HG03097 (cell line): ENCODE measurements at regions not wholly inside any gene's neighbourhood (a gene's known extent, or its start where the extent isn't known, plus 50 kb on each side); places are given as distances from the start of the nearest gene placed in this dataset.

Experiments
- ATAC-seq: cut with Tn5 transposase; IDR thresholded peaks from one replicate; pipeline ENCODE4 v1.9.1; 2021; ENCODE audit not compliant: unreplicated experiment, low FRiP score

- no peak for ATAC-seq
Measured at GRCh38 chr6:124877468-124877867, 84.8 kb upstream of the RNF217 start.

- ATAC-seq = no peak
Measured at GRCh38 chr6:124879110-124879991, 82.9 kb upstream of the RNF217 start.

GRCh38 chr6:124879992-124880355 lies 82.3 kb upstream of the RNF217 start:
- no peak for ATAC-seq

- ATAC-seq = no peak
Measured at GRCh38 chr6:124881898-124882578, 80.2 kb upstream of the RNF217 start.

GRCh38 chr6:124882579-124883393 lies 79.5 kb upstream of the RNF217 start:
- no peak for ATAC-seq

GRCh38 chr6:124885171-124885570 lies 77.1 kb upstream of the RNF217 start:
- no peak for ATAC-seq

- no peak for ATAC-seq
Measured at GRCh38 chr6:124887872-124888580, 74.2 kb upstream of the RNF217 start.

GRCh38 chr6:124888581-124889371 lies 73.5 kb upstream of the RNF217 start:
- peak; percentile 58 for ATAC-seq

- no peak for ATAC-seq
Measured at GRCh38 chr6:124901084-124901483, 61.2 kb upstream of the RNF217 start.

GRCh38 chr6:124903797-124904196 lies 58.4 kb upstream of the RNF217 start:
- no peak for ATAC-seq

GRCh38 chr6:124907596-124907995 lies 54.6 kb upstream of the RNF217 start:
- ATAC-seq = no peak
